ENCODE measurements at regions not wholly inside any gene's neighbourhood (a gene's known extent, or its start where the extent isn't known, plus 50 kb on each side); places are given as distances from the start of the nearest gene placed in this dataset.
"Not testable (repeated sequence)": the region's sequence is repeated elsewhere in the genome, so short reads cannot be mapped to it uniquely, and the experiment has no call there.

- H3K4me3 Mint-ChIP-seq, ATAC-seq, H3K4me1 Mint-ChIP-seq, H3K9me3 Mint-ChIP-seq, H3K36me3 Mint-ChIP-seq, DNase-seq, POLR2A ChIA-PET: not testable (repeated sequence)
- H3K27me3 Mint-ChIP-seq, result peaks cover 4 to 16% (median 9%) of the 10 kb centered on the region in 5 donors
- peak overlapping the region in 1 of 10 donors; percentile 19 for H3K27ac Mint-ChIP-seq
Measured at GRCh38 chr4:3967204-3967603, 201.0 kb downstream of the ADRA2C start.

- POLR2A ChIA-PET, H3K4me1 Mint-ChIP-seq, H3K9me3 Mint-ChIP-seq, H3K4me3 Mint-ChIP-seq, ATAC-seq, H3K27ac Mint-ChIP-seq, DNase-seq, H3K36me3 Mint-ChIP-seq: not testable (repeated sequence)
- H3K27me3 Mint-ChIP-seq, result peaks cover 8 to 40% (median 24%) of the 10 kb centered on the region in 5 donors
Measured at GRCh38 chr4:3972626-3973025, 206.4 kb downstream of the ADRA2C start.

GRCh38 chr4:3973581-3974200, 207.5 kb downstream of the ADRA2C start:
- H3K4me1 Mint-ChIP-seq, DNase-seq, H3K27ac Mint-ChIP-seq, H3K36me3 Mint-ChIP-seq, ATAC-seq, H3K9me3 Mint-ChIP-seq, H3K4me3 Mint-ChIP-seq, POLR2A ChIA-PET: not testable (repeated sequence)
- H3K27me3 Mint-ChIP-seq, result peaks cover 8 to 38% (median 26%) of the 10 kb centered on the region in 5 donors

GRCh38 chr4:3983518-3984125, 217.4 kb downstream of the ADRA2C start:
- POLR2A ChIA-PET, result interaction anchor here (0.7 kb wide), 1 partner anchor 22 kb away, joined by 4 read pairs; no protein-coding TSS in a partner anchor
- DNase-seq, H3K27ac Mint-ChIP-seq, ATAC-seq, H3K4me3 Mint-ChIP-seq, H3K36me3 Mint-ChIP-seq, H3K4me1 Mint-ChIP-seq, H3K9me3 Mint-ChIP-seq: not testable (repeated sequence)
- H3K27me3 Mint-ChIP-seq, result peaks cover 5 to 17% (median 9%) of the 10 kb centered on the region in 5 donors

GRCh38 chr4:3984796-3985195, 218.6 kb downstream of the ADRA2C start:
- H3K27me3 Mint-ChIP-seq, result peaks cover 6 to 20% (median 9%) of the 10 kb centered on the region in 5 donors
- peak in 3 of 10 donors; percentile 2 to 31 (median 15) for DNase-seq

GRCh38 chr4:3986412-3986811, 220.2 kb downstream of the ADRA2C start:
- POLR2A ChIA-PET, ATAC-seq, H3K4me1 Mint-ChIP-seq, H3K4me3 Mint-ChIP-seq, H3K27ac Mint-ChIP-seq, H3K36me3 Mint-ChIP-seq, H3K9me3 Mint-ChIP-seq, DNase-seq: not testable (repeated sequence)
- H3K27me3 Mint-ChIP-seq, result peaks cover 9 to 36% (median 20%) of the 10 kb centered on the region in 5 donors

More at GRCh38 chr4:3984796-3985195, 218.6 kb downstream of the ADRA2C start:
- H3K9me3 Mint-ChIP-seq, H3K4me1 Mint-ChIP-seq, POLR2A ChIA-PET, H3K36me3 Mint-ChIP-seq, H3K27ac Mint-ChIP-seq, ATAC-seq: not testable (repeated sequence)
- peak overlapping the region in 6 of 10 donors; percentile 48 to 77 (median 59) for H3K4me3 Mint-ChIP-seq

- H3K27me3 Mint-ChIP-seq, result peaks cover 3 to 24% (median 17%) of the 10 kb centered on the region in 5 donors
- H3K36me3 Mint-ChIP-seq, H3K27ac Mint-ChIP-seq, H3K9me3 Mint-ChIP-seq, H3K4me3 Mint-ChIP-seq, DNase-seq, H3K4me1 Mint-ChIP-seq, ATAC-seq, POLR2A ChIA-PET: not testable (repeated sequence)
Measured at GRCh38 chr4:3997386-3997785, 229.3 kb downstream of the OTOP1 start.

GRCh38 chr4:4004036-4004435, 222.7 kb downstream of the OTOP1 start:
- ATAC-seq, H3K4me1 Mint-ChIP-seq, H3K4me3 Mint-ChIP-seq, H3K9me3 Mint-ChIP-seq, POLR2A ChIA-PET, H3K36me3 Mint-ChIP-seq, DNase-seq: not testable (repeated sequence)
- peak overlapping the region in 1 of 10 donors; percentile 18 for H3K27ac Mint-ChIP-seq
- H3K27me3 Mint-ChIP-seq, result peaks cover 0 to 14% (median 2%) of the 10 kb centered on the region in 5 donors

- H3K9me3 Mint-ChIP-seq, ATAC-seq, H3K4me1 Mint-ChIP-seq, H3K4me3 Mint-ChIP-seq, DNase-seq, H3K36me3 Mint-ChIP-seq, POLR2A ChIA-PET, H3K27ac Mint-ChIP-seq: not testable (repeated sequence)
- peaks cover 0 to 14% (median 2%) of the 10 kb centered on the region in 5 donors for H3K27me3 Mint-ChIP-seq
Measured at GRCh38 chr4:4004702-4005101, 222.0 kb downstream of the OTOP1 start.

- not testable (repeated sequence) for ATAC-seq, H3K36me3 Mint-ChIP-seq, H3K4me3 Mint-ChIP-seq, H3K9me3 Mint-ChIP-seq, H3K27ac Mint-ChIP-seq, DNase-seq, H3K4me1 Mint-ChIP-seq
- POLR2A ChIA-PET, result interaction anchor here (0.6 kb wide), 1 partner anchor 22 kb away, joined by 4 read pairs; no protein-coding TSS in a partner anchor
- H3K27me3 Mint-ChIP-seq, result peaks cover 0 to 14% (median 2%) of the 10 kb centered on the region in 5 donors
Measured at GRCh38 chr4:4006356-4006755, 220.4 kb downstream of the OTOP1 start.

GRCh38 chr4:4019071-4019470, 207.7 kb downstream of the OTOP1 start:
- H3K9me3 Mint-ChIP-seq, DNase-seq, POLR2A ChIA-PET, H3K27ac Mint-ChIP-seq, H3K4me1 Mint-ChIP-seq, H3K36me3 Mint-ChIP-seq, H3K4me3 Mint-ChIP-seq, ATAC-seq: not testable (repeated sequence)
- H3K27me3 Mint-ChIP-seq, result peaks cover 5 to 16% (median 12%) of the 10 kb centered on the region in 5 donors

- H3K9me3 Mint-ChIP-seq, H3K4me1 Mint-ChIP-seq, H3K4me3 Mint-ChIP-seq, H3K36me3 Mint-ChIP-seq, H3K27ac Mint-ChIP-seq, ATAC-seq, DNase-seq, POLR2A ChIA-PET: not testable (repeated sequence)
- peaks cover 6 to 37% (median 16%) of the 10 kb centered on the region in 5 donors for H3K27me3 Mint-ChIP-seq
Measured at GRCh38 chr4:4021161-4021560, 205.6 kb downstream of the OTOP1 start.

- H3K4me3 Mint-ChIP-seq, H3K9me3 Mint-ChIP-seq, H3K4me1 Mint-ChIP-seq, H3K36me3 Mint-ChIP-seq, H3K27ac Mint-ChIP-seq, DNase-seq, POLR2A ChIA-PET, ATAC-seq: not testable (repeated sequence)
- peaks cover 0 to 34% (median 16%) of the 10 kb centered on the region in 5 donors for H3K27me3 Mint-ChIP-seq
Measured at GRCh38 chr4:4026708-4027107, 200.0 kb downstream of the OTOP1 start.
